ENCODE measurements at regions not wholly inside any gene's neighbourhood (a gene's known extent, or its start where the extent isn't known, plus 50 kb on each side); places are given as distances from the start of the nearest gene placed in this dataset.

DNA sequence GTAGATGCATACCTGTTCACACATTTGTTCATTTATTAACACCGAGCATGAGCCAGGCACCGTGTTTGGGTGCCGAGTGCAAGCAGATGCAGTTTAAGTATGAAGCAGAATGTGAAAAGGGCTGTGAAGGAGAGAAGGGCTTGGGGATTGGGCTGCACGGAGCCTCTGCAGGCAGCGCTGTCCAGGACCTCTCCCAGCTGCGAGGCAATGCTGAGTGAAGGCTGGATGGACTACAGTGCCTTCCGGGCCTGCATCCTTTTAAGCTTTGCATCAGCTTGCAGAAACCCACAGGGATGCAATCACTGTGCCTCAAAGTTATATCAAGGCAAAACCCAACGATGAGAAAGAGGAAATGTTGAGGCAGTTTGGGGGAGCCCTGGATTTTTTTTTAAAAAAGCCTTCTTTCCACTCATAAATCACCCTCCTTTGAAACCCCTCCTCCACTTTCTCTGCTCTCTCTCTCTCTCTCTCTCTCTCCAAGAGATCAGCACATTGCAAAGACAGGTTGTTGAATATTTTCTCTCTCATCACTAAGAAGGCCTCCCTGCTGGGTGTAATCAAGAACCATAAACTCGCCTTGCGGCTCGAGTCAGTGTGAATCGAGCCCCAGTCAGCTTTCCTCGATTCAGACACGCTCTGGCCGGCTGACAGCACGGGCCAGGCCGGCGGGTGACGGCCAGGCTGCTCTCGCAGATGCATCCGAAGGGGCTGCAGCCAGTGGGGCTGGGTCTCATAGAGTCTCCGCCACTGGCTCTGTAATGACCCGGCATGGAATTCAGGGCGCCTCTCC lies 89.2 kb upstream of the POU3F1 start:
- H3K27ac ChIP-seq: no peak overlapping the region
- no peaks in the 10 kb centered on the region for H3K27me3 ChIP-seq
- TF ChIP-seq POLR2AphosphoS5 (IDR thresholded peaks at IDR 0.05; ENCODE audit: insufficient read depth in 1 of 2, low read depth in 1 of 2) (no peak), POLR2A (IDR thresholded peaks at IDR 0.05) (no peak)
- TF ChIP-seq, protein P1, sequence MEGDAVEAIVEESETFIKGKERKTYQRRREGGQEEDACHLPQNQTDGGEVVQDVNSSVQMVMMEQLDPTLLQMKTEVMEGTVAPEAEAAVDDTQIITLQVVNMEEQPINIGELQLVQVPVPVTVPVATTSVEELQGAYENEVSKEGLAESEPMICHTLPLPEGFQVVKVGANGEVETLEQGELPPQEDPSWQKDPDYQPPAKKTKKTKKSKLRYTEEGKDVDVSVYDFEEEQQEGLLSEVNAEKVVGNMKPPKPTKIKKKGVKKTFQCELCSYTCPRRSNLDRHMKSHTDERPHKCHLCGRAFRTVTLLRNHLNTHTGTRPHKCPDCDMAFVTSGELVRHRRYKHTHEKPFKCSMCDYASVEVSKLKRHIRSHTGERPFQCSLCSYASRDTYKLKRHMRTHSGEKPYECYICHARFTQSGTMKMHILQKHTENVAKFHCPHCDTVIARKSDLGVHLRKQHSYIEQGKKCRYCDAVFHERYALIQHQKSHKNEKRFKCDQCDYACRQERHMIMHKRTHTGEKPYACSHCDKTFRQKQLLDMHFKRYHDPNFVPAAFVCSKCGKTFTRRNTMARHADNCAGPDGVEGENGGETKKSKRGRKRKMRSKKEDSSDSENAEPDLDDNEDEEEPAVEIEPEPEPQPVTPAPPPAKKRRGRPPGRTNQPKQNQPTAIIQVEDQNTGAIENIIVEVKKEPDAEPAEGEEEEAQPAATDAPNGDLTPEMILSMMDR (IDR thresholded peaks at IDR 0.05): no peak
- peaks cover 17% of the 10 kb centered on the region for H3K4me1 ChIP-seq
- DNase-seq (ENCODE audit: extremely low spot score in 2 of 2): no peak
- H3K36me3 ChIP-seq: no peaks in the 10 kb centered on the region
- intact Hi-C loops (cut with DNase I): no loop called here
- no peaks in the 10 kb centered on the region for H3K9me3 ChIP-seq
- no peak overlapping the region for H3K4me3 ChIP-seq

DNA sequence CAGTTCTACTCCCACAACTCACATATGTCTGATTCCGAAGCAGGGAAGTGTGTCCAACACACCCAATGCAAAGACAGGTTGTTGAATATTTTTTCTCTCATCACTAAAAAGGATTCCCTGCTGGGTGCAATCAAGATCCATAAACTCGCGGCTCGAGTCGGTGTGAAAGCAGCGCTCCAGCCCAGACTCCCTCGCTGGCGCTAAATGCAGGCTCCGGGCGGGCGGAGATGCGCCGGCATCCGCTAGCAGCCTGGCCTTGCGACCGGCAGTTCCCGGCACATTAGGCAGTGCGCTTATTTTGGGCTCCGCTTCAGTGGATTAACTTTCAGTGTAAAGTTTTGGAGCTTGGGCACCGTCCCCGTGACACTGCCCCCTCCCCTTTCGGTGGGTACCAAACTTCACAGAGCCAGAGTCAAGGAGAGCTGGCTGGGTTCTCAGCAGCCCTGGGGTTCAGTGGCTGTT lies 87.7 kb upstream of the POU3F1 start:
- Histone ChIP-seq H3K36me3 (no peaks in the 10 kb centered on the region), H3K9me3 (no peaks in the 10 kb centered on the region), H3K27me3 (no peaks in the 10 kb centered on the region), H3K4me3 (no peak overlapping the region), H3K4me1 (peaks cover 9% of the 10 kb centered on the region), H3K27ac (no peak overlapping the region)
- intact Hi-C loops (cut with DNase I): no loop called here
- no peak for TF ChIP-seq POLR2A (IDR thresholded peaks at IDR 0.05)
- no peak for TF ChIP-seq POLR2AphosphoS5 (IDR thresholded peaks at IDR 0.05; ENCODE audit: insufficient read depth in 1 of 2, low read depth in 1 of 2)
- TF ChIP-seq, protein P1 (IDR thresholded peaks at IDR 0.05): no peak
- DNase-seq (ENCODE audit: extremely low spot score in 2 of 2): no peak

DNA sequence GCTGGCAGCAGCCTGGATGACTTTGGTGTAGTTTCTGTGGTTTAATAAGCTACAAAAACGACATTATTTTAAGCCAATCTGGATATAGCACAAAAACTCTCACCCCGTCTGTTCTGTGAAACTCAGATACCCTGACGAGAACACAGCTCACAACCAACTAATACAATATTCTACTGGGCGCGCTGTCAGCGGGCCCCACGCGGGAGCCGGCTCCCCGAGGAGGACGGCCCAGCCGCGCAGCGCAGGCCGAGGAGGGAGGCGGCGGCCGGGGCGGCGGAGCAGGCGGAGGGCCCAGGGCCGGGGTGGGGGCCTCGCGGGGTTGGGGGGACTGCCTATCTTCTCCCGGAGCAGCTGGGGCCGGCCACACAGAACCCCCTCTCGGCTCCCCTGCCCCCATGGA lies 87.2 kb upstream of the POU3F1 start:
- H3K9me3 ChIP-seq: no peaks in the 10 kb centered on the region
- no peaks in the 10 kb centered on the region for H3K27me3 ChIP-seq
- intact Hi-C loops (cut with DNase I): no loop called here
- no peak for DNase-seq (ENCODE audit: extremely low spot score in 2 of 2)
- peaks cover 5% of the 10 kb centered on the region for H3K4me1 ChIP-seq
- H3K36me3 ChIP-seq: no peaks in the 10 kb centered on the region
- no peak overlapping the region for H3K4me3 ChIP-seq
- no peak for TF ChIP-seq POLR2AphosphoS5 (IDR thresholded peaks at IDR 0.05; ENCODE audit: insufficient read depth in 1 of 2, low read depth in 1 of 2)
- no peak for TF ChIP-seq POLR2A (IDR thresholded peaks at IDR 0.05)
- TF ChIP-seq, protein P1 (IDR thresholded peaks at IDR 0.05): no peak
- no peak overlapping the region for H3K27ac ChIP-seq

DNA sequence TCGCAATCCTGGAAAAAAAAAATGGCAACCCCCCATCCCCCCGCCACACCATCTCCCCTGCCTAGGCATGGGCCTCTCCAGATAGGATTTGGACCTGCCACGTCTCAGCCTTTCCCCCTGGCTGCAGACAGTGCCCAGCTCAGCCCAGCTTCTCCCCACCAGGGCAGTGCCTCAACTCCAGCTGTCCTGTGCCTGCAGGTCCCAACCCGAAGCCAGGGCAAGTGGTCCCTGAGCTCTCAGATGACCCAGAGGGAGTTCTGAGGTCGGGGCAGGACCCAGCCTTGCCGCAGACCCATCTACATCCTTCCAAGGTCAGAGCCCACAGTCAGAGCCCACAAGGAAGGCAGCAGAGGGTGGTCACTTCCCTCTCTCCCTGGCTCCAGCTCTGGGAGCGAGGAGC lies 86.7 kb upstream of the POU3F1 start:
- H3K4me3 ChIP-seq: no peak overlapping the region
- TF ChIP-seq, protein P1 (IDR thresholded peaks at IDR 0.05): no peak
- TF ChIP-seq POLR2A (IDR thresholded peaks at IDR 0.05) (no peak), POLR2AphosphoS5 (IDR thresholded peaks at IDR 0.05; ENCODE audit: insufficient read depth in 1 of 2, low read depth in 1 of 2) (no peak)
- H3K9me3 ChIP-seq: no peaks in the 10 kb centered on the region
- intact Hi-C loops (cut with DNase I): no loop called here
- no peak for DNase-seq (ENCODE audit: extremely low spot score in 2 of 2)
- no peak overlapping the region for H3K27ac ChIP-seq
- no peaks in the 10 kb centered on the region for H3K27me3 ChIP-seq
- no peaks in the 10 kb centered on the region for H3K36me3 ChIP-seq
- H3K4me1 ChIP-seq: peaks cover under 1% of the 10 kb centered on the region

DNA sequence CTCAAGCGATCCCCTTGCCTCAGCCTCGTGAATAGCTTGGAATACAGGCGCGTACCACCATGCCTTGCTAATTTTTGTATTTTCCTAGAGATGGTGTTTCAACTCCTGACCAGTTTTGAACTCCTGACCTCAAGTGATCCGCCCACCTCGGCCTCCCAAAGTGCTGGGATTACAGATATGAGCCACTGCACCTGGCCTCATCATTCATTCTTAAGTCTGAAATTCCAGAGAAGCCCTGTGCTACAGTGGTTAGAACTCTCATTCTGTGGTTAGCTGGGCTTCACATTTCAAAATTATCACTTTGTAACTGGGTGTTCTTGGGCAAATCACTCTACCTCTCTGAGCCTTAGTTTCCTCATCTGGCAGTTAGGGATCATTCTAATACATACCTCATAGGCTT lies 86.1 kb upstream of the POU3F1 start:
- intact Hi-C loops (cut with DNase I): no loop called here
- no peaks in the 10 kb centered on the region for H3K4me1 ChIP-seq
- no peak for TF ChIP-seq POLR2AphosphoS5 (IDR thresholded peaks at IDR 0.05; ENCODE audit: insufficient read depth in 1 of 2, low read depth in 1 of 2)
- TF ChIP-seq POLR2A (IDR thresholded peaks at IDR 0.05): no peak
- TF ChIP-seq, protein P1 (IDR thresholded peaks at IDR 0.05): no peak
- H3K4me3 ChIP-seq: no peak overlapping the region
- no peaks in the 10 kb centered on the region for H3K36me3 ChIP-seq
- H3K9me3 ChIP-seq: no peaks in the 10 kb centered on the region
- no peaks in the 10 kb centered on the region for H3K27me3 ChIP-seq
- no peak for DNase-seq (ENCODE audit: extremely low spot score in 2 of 2)
- no peak overlapping the region for H3K27ac ChIP-seq

Data from vagina (tissue), 2 donors.